IPS-20b (cell line): ENCODE measurements at regions not wholly inside any gene's neighbourhood (a gene's known extent, or its start where the extent isn't known, plus 50 kb on each side); places are given as distances from the start of the nearest gene placed in this dataset.

ENCODE experiments used
- H3K27ac ChIP-seq: one replicate; pipeline ENCODE4 v1.5.1; 2013; ENCODE audit warnings: low read length
- H3K27me3 ChIP-seq: 2 replicates; pipeline ENCODE4 v1.6.1; 2013; ENCODE audit warnings: mild to moderate bottlenecking, low read length, inconsistent platforms; ENCODE audit not compliant: insufficient read depth
- H3K36me3 ChIP-seq: 2 replicates; pipeline ENCODE4 v1.6.1; 2013; ENCODE audit warnings: low read depth, mild to moderate bottlenecking, inconsistent platforms, low read length, moderate library complexity; ENCODE audit not compliant: insufficient read depth
- H3K4me1 ChIP-seq: 2 replicates; pipeline ENCODE4 v1.6.1; 2013; ENCODE audit warnings: mild to moderate bottlenecking, control low read depth, inconsistent platforms, low read length, moderate library complexity; ENCODE audit not compliant: insufficient read depth
- H3K4me3 ChIP-seq: 2 replicates; pipeline ENCODE4 v1.5.1; 2013; ENCODE audit warnings: mild to moderate bottlenecking, low read length, inconsistent platforms
- H3K9ac ChIP-seq: 2 replicates; pipeline ENCODE4 v1.6.1; 2013; ENCODE audit warnings: low read depth, mild to moderate bottlenecking, inconsistent platforms, low read length, moderate library complexity
- H3K9me3 ChIP-seq: 2 replicates; pipeline ENCODE4 v1.6.1; 2013; ENCODE audit warnings: mild to moderate bottlenecking, low read depth, low read length, inconsistent platforms; ENCODE audit not compliant: insufficient read depth

- no peaks in the 10 kb centered on the region for H3K9me3 ChIP-seq
- H3K4me1 ChIP-seq = no peaks in the 10 kb centered on the region
- H3K36me3 ChIP-seq = no peaks in the 10 kb centered on the region
- H3K9ac ChIP-seq = no peak overlapping the region
- no peak overlapping the region for H3K4me3 ChIP-seq
- no peaks in the 10 kb centered on the region for H3K27me3 ChIP-seq
- H3K27ac ChIP-seq = no peak overlapping the region
Observed at GRCh38 chr5:165310031-165310430, 1804.6 kb downstream of the MAT2B start.

- Histone ChIP-seq H3K9me3 (peaks cover 31% of the 10 kb centered on the region), H3K27ac (no peak overlapping the region), H3K36me3 (no peaks in the 10 kb centered on the region), H3K27me3 (no peaks in the 10 kb centered on the region), H3K4me1 (no peaks in the 10 kb centered on the region), H3K9ac (no peak overlapping the region), H3K4me3 (no peak overlapping the region)
Observed at GRCh38 chr5:165321912-165322311, 1816.5 kb downstream of the MAT2B start.

- Histone ChIP-seq H3K27me3 (no peaks in the 10 kb centered on the region), H3K4me3 (no peak overlapping the region), H3K9me3 (no peaks in the 10 kb centered on the region), H3K27ac (no peak overlapping the region), H3K9ac (no peak overlapping the region), H3K36me3 (no peaks in the 10 kb centered on the region), H3K4me1 (no peaks in the 10 kb centered on the region)
Observed at GRCh38 chr5:165325221-165325620, 1819.8 kb downstream of the MAT2B start.

GRCh38 chr5:165327631-165328030 is 1822.2 kb downstream of the MAT2B start:
- Histone ChIP-seq H3K9ac (no peak overlapping the region), H3K27me3 (no peaks in the 10 kb centered on the region), H3K9me3 (no peaks in the 10 kb centered on the region), H3K36me3 (no peaks in the 10 kb centered on the region), H3K4me1 (no peaks in the 10 kb centered on the region), H3K27ac (no peak overlapping the region), H3K4me3 (no peak overlapping the region)

GRCh38 chr5:165328846-165329245 is 1823.4 kb downstream of the MAT2B start:
- no peak overlapping the region for H3K4me3 ChIP-seq
- no peaks in the 10 kb centered on the region for H3K9me3 ChIP-seq
- H3K36me3 ChIP-seq = no peaks in the 10 kb centered on the region
- no peak overlapping the region for H3K9ac ChIP-seq
- no peaks in the 10 kb centered on the region for H3K4me1 ChIP-seq
- no peak overlapping the region for H3K27ac ChIP-seq
- no peaks in the 10 kb centered on the region for H3K27me3 ChIP-seq

- H3K27ac ChIP-seq = no peak overlapping the region
- H3K27me3 ChIP-seq = no peaks in the 10 kb centered on the region
- H3K36me3 ChIP-seq = no peaks in the 10 kb centered on the region
- no peaks in the 10 kb centered on the region for H3K4me1 ChIP-seq
- H3K4me3 ChIP-seq = no peak overlapping the region
- no peak overlapping the region for H3K9ac ChIP-seq
- H3K9me3 ChIP-seq = no peaks in the 10 kb centered on the region
Observed at GRCh38 chr5:165333623-165334022, 1828.2 kb downstream of the MAT2B start.

GRCh38 chr5:165334201-165334600 is 1828.8 kb downstream of the MAT2B start:
- Histone ChIP-seq H3K4me3 (no peak overlapping the region), H3K4me1 (no peaks in the 10 kb centered on the region), H3K9me3 (no peaks in the 10 kb centered on the region), H3K27ac (no peak overlapping the region), H3K9ac (no peak overlapping the region), H3K36me3 (no peaks in the 10 kb centered on the region), H3K27me3 (no peaks in the 10 kb centered on the region)

GRCh38 chr5:165349735-165350134 is 1844.3 kb downstream of the MAT2B start:
- no peaks in the 10 kb centered on the region for H3K27me3 ChIP-seq
- H3K27ac ChIP-seq = no peak overlapping the region
- H3K9ac ChIP-seq = no peak overlapping the region
- peaks cover 13% of the 10 kb centered on the region; the same call in 1 of the 2 replicates for H3K4me1 ChIP-seq
- no peaks in the 10 kb centered on the region for H3K9me3 ChIP-seq
- H3K36me3 ChIP-seq = no peaks in the 10 kb centered on the region
- no peak overlapping the region for H3K4me3 ChIP-seq

GRCh38 chr5:165351342-165351741 is 1845.9 kb downstream of the MAT2B start:
- Histone ChIP-seq H3K4me3 (no peak overlapping the region), H3K9ac (no peak overlapping the region), H3K27ac (no peak overlapping the region), H3K4me1 (peaks cover 13% of the 10 kb centered on the region; the same call in 1 of the 2 replicates), H3K9me3 (no peaks in the 10 kb centered on the region), H3K36me3 (no peaks in the 10 kb centered on the region), H3K27me3 (no peaks in the 10 kb centered on the region)

GRCh38 chr5:165360366-165360765 is 1854.9 kb downstream of the MAT2B start:
- Histone ChIP-seq H3K4me1 (no peaks in the 10 kb centered on the region), H3K9ac (no peak overlapping the region), H3K27ac (no peak overlapping the region), H3K36me3 (no peaks in the 10 kb centered on the region), H3K4me3 (no peak overlapping the region), H3K27me3 (no peaks in the 10 kb centered on the region), H3K9me3 (no peaks in the 10 kb centered on the region)

GRCh38 chr5:165360784-165361542 is 1855.5 kb downstream of the MAT2B start:
- H3K9ac ChIP-seq = no peak overlapping the region
- H3K27ac ChIP-seq = no peak overlapping the region
- H3K9me3 ChIP-seq = no peaks in the 10 kb centered on the region
- no peaks in the 10 kb centered on the region for H3K36me3 ChIP-seq
- no peak overlapping the region for H3K4me3 ChIP-seq
- H3K27me3 ChIP-seq = no peaks in the 10 kb centered on the region
- H3K4me1 ChIP-seq = no peaks in the 10 kb centered on the region

- H3K4me3 ChIP-seq = no peak overlapping the region
- H3K27ac ChIP-seq = no peak overlapping the region
- H3K9ac ChIP-seq = no peak overlapping the region
- no peaks in the 10 kb centered on the region for H3K4me1 ChIP-seq
- no peaks in the 10 kb centered on the region for H3K36me3 ChIP-seq
- no peaks in the 10 kb centered on the region for H3K27me3 ChIP-seq
- H3K9me3 ChIP-seq = no peaks in the 10 kb centered on the region
Observed at GRCh38 chr5:165370233-165370632, 1864.8 kb downstream of the MAT2B start.
